Activated T-cell treated with anti-CD3 and anti-CD28 coated beads, Interleukin-2, amount 50 U/mL, for 4 hours (primary cell): ENCODE measurements at regions not wholly inside any gene's neighbourhood (a gene's known extent, or its start where the extent isn't known, plus 50 kb on each side); places are given as distances from the start of the nearest gene placed in this dataset.
A peak's percentile ranks its signal among the peaks of the same experiment; 100 is the strongest.

ENCODE experiments used
- ATAC-seq, 2 donors: fragments of 200-7000 bp; cut with Tn5 transposase; one replicate each; pipeline ENCODE4 v1.10.0; 2021
- DNase-seq: peaks from one replicate; pipeline ENCODE4 v3.0.0-alpha.2; 2020
- H3K27me3 Mint-ChIP-seq: one replicate; pipeline ENCODE4 v1.8.0; 2021; ENCODE audit warnings: low read depth, mixed read lengths
- H3K36me3 Mint-ChIP-seq: one replicate; pipeline ENCODE4 v1.8.0; 2022; ENCODE audit warnings: mixed read lengths; ENCODE audit not compliant: insufficient read depth
- H3K4me1 Mint-ChIP-seq: one replicate; pipeline ENCODE4 v1.8.0; 2021; ENCODE audit warnings: low read depth, mixed read lengths
- H3K4me3 Mint-ChIP-seq: one replicate; pipeline ENCODE4 v1.8.0; 2021; ENCODE audit warnings: mild to moderate bottlenecking, moderate library complexity, mixed read lengths
- H3K9me3 Mint-ChIP-seq: one replicate; pipeline ENCODE4 v1.8.0; 2021; ENCODE audit warnings: mixed read lengths

GRCh38 chr18:73881396-73881917 is 266.2 kb downstream of the FBXO15 start:
- ATAC-seq: no peak
- no peaks in the 10 kb centered on the region for H3K9me3 Mint-ChIP-seq
- no peaks in the 10 kb centered on the region for H3K4me1 Mint-ChIP-seq
- H3K4me3 Mint-ChIP-seq: no peak overlapping the region
- no peaks in the 10 kb centered on the region for H3K27me3 Mint-ChIP-seq
- H3K36me3 Mint-ChIP-seq: no peaks in the 10 kb centered on the region
- no peak for DNase-seq

GRCh38 chr18:73880387-73880786 is 267.2 kb downstream of the FBXO15 start:
- no peak for DNase-seq
- no peak overlapping the region for H3K4me3 Mint-ChIP-seq
- H3K9me3 Mint-ChIP-seq: no peaks in the 10 kb centered on the region
- no peaks in the 10 kb centered on the region for H3K4me1 Mint-ChIP-seq
- H3K36me3 Mint-ChIP-seq: no peaks in the 10 kb centered on the region
- no peaks in the 10 kb centered on the region for H3K27me3 Mint-ChIP-seq
- ATAC-seq: no peak

- Mint-ChIP-seq H3K27me3 (no peaks in the 10 kb centered on the region), H3K36me3 (no peaks in the 10 kb centered on the region), H3K4me1 (no peaks in the 10 kb centered on the region), H3K9me3 (no peaks in the 10 kb centered on the region), H3K4me3 (no peak overlapping the region)
- DNase-seq (no peak), ATAC-seq (no peak)
Observed at GRCh38 chr18:73879766-73880165, 267.9 kb downstream of the FBXO15 start.

- Mint-ChIP-seq H3K4me3 (no peak overlapping the region), H3K9me3 (no peaks in the 10 kb centered on the region), H3K4me1 (no peaks in the 10 kb centered on the region), H3K36me3 (no peaks in the 10 kb centered on the region), H3K27me3 (no peaks in the 10 kb centered on the region)
- no peak for ATAC-seq
- no peak for DNase-seq
Observed at GRCh38 chr18:73879328-73879727, 268.3 kb downstream of the FBXO15 start.

DNA sequence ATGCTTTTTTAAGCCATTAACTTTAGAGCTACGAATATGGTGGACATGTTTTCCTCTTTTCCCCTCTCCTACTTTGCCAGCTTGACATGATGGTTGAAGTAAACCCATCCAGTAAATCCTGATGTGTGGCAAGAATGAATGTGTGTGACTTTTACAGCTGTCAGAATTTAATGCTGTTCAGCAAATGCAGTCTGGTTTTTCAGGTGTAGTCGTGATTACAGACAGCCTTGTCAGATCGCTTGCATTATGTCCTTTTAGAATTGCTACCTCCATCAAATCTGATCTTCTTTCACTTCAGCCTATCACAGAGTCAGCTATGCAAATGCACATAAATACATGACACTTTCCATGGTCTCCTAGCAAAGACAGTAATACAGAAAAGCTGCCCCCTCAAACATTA is 278.5 kb downstream of the FBXO15 start:
- H3K36me3 Mint-ChIP-seq: no peaks in the 10 kb centered on the region
- no peaks in the 10 kb centered on the region for H3K9me3 Mint-ChIP-seq
- H3K27me3 Mint-ChIP-seq: peaks cover 3% of the 10 kb centered on the region
- no peaks in the 10 kb centered on the region for H3K4me1 Mint-ChIP-seq
- H3K4me3 Mint-ChIP-seq: no peak overlapping the region
- no peak for ATAC-seq
- DNase-seq: no peak

DNA sequence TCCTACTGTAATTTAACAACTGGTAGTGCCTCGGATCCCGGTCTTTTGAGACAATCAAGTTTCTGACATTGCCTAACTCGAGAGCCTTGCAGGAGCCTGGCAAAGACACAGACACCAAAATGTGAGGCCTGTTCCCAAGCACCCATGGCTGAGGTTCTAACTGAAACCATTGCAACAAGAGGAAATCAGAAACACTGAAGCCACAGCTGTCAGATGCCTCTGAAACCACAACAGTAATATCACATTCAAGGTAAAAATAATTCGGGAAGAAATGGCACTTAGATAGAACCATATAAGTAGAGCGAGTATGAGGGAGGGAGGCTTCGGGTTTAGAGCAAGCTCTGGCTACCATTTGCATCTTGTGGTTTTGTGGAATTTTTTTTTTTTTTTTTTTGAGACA is 285.9 kb downstream of the FBXO15 start:
- ATAC-seq (no peak), DNase-seq (no peak)
- Mint-ChIP-seq H3K27me3 (peaks cover 3% of the 10 kb centered on the region), H3K4me1 (no peaks in the 10 kb centered on the region), H3K9me3 (no peaks in the 10 kb centered on the region), H3K36me3 (no peaks in the 10 kb centered on the region), H3K4me3 (no peak overlapping the region)

GRCh38 chr18:73859837-73860397 is 287.7 kb downstream of the FBXO15 start:
- no peak for DNase-seq
- Mint-ChIP-seq H3K4me3 (no peak overlapping the region), H3K36me3 (no peaks in the 10 kb centered on the region), H3K9me3 (no peaks in the 10 kb centered on the region), H3K4me1 (no peaks in the 10 kb centered on the region), H3K27me3 (peaks cover 1% of the 10 kb centered on the region)
- ATAC-seq: no peak

GRCh38 chr18:73852789-73853549 is 294.7 kb downstream of the FBXO15 start:
- Mint-ChIP-seq H3K36me3 (no peaks in the 10 kb centered on the region), H3K9me3 (no peaks in the 10 kb centered on the region), H3K27me3 (no peaks in the 10 kb centered on the region), H3K4me3 (no peak overlapping the region), H3K4me1 (no peaks in the 10 kb centered on the region)
- no peak for DNase-seq
- no peak for ATAC-seq

DNA sequence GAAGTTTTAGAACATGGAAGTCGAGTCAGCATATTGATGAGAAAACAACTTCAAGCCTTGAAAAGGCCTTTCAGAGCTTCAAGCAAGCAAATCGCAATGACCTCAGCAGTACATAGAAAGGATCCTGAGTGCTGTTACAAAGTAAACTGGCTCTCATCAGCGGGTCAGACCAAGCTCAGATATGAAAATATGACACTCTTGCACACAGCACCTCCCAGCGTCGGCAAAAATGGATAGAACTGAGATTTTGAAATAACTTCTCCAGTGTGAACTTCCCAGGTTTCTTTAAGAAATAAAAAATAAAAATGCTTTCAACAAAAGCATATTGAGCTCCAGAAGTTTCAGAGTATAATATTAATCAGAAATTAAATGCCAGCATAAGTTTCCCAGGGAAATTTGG is 296.9 kb downstream of the FBXO15 start:
- Mint-ChIP-seq H3K4me3 (no peak overlapping the region), H3K9me3 (no peaks in the 10 kb centered on the region), H3K36me3 (no peaks in the 10 kb centered on the region), H3K27me3 (no peaks in the 10 kb centered on the region), H3K4me1 (no peaks in the 10 kb centered on the region)
- no peak for DNase-seq
- no peak for ATAC-seq

GRCh38 chr18:73848656-73849055 is 299.0 kb downstream of the FBXO15 start:
- Mint-ChIP-seq H3K9me3 (no peaks in the 10 kb centered on the region), H3K36me3 (no peaks in the 10 kb centered on the region)
- no peak for DNase-seq

GRCh38 chr18:73843455-73843854 is 304.2 kb downstream of the FBXO15 start:
- H3K27me3 Mint-ChIP-seq: peaks cover 3% of the 10 kb centered on the region
- H3K4me3 Mint-ChIP-seq: no peak overlapping the region
- no peaks in the 10 kb centered on the region for H3K9me3 Mint-ChIP-seq
- ATAC-seq: no peak
- DNase-seq: no peak
- no peaks in the 10 kb centered on the region for H3K36me3 Mint-ChIP-seq
- H3K4me1 Mint-ChIP-seq: peaks cover 2% of the 10 kb centered on the region

More at GRCh38 chr18:73848656-73849055, 299.0 kb downstream of the FBXO15 start:
- no peak overlapping the region for H3K4me3 Mint-ChIP-seq
- peaks cover 3% of the 10 kb centered on the region for H3K27me3 Mint-ChIP-seq
- H3K4me1 Mint-ChIP-seq: no peaks in the 10 kb centered on the region
- no peak for ATAC-seq

- peak in 1 of 2 donors; percentile 57 for ATAC-seq
Observed at GRCh38 chr18:73842795-73843394, 304.7 kb downstream of the FBXO15 start.

DNA sequence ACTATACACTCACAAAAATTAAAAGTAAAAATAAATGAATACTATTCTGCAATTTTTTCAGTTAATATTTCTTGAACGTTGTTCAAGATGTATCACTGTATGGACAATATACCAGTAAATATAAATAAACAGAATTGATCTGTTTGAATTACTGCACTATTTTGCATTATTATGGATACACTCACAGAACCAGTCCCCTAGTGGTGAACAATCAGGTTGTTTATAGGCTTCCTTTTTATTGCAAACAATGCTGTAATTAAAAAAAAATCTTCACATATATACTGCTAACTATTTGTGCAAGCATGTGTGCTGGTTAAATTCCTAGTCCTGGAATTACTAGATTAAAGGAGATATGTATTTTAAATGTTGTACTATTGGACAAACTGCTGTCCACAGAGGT is 306.0 kb downstream of the FBXO15 start:
- no peak overlapping the region for H3K4me3 Mint-ChIP-seq
- H3K4me1 Mint-ChIP-seq: peaks cover 2% of the 10 kb centered on the region
- no peaks in the 10 kb centered on the region for H3K9me3 Mint-ChIP-seq
- DNase-seq (no peak), ATAC-seq (no peak)
- peaks cover 3% of the 10 kb centered on the region for H3K27me3 Mint-ChIP-seq
- H3K36me3 Mint-ChIP-seq: no peaks in the 10 kb centered on the region

More at GRCh38 chr18:73842795-73843394, 304.7 kb downstream of the FBXO15 start:
- H3K4me1 Mint-ChIP-seq: peaks cover 2% of the 10 kb centered on the region
- peak; percentile 11 for DNase-seq
- no peaks in the 10 kb centered on the region for H3K36me3 Mint-ChIP-seq
- H3K4me3 Mint-ChIP-seq: peak overlapping the region; percentile 51
- H3K9me3 Mint-ChIP-seq: no peaks in the 10 kb centered on the region
- peaks cover 3% of the 10 kb centered on the region for H3K27me3 Mint-ChIP-seq

GRCh38 chr18:73840319-73840945 is 307.2 kb downstream of the FBXO15 start:
- H3K4me3 Mint-ChIP-seq: no peak overlapping the region
- H3K27me3 Mint-ChIP-seq: peaks cover 3% of the 10 kb centered on the region
- H3K4me1 Mint-ChIP-seq: peaks cover 2% of the 10 kb centered on the region
- H3K36me3 Mint-ChIP-seq: no peaks in the 10 kb centered on the region
- H3K9me3 Mint-ChIP-seq: no peaks in the 10 kb centered on the region
- no peak for DNase-seq
- ATAC-seq: no peak
